ENCODE measurements at regions not wholly inside any gene's neighbourhood (a gene's known extent, or its start where the extent isn't known, plus 50 kb on each side); places are given as distances from the start of the nearest gene placed in this dataset.

GRCh38 chr14:36408388-36408787 is 88.0 kb upstream of the MBIP start:
- no peak for DNase-seq

DNA sequence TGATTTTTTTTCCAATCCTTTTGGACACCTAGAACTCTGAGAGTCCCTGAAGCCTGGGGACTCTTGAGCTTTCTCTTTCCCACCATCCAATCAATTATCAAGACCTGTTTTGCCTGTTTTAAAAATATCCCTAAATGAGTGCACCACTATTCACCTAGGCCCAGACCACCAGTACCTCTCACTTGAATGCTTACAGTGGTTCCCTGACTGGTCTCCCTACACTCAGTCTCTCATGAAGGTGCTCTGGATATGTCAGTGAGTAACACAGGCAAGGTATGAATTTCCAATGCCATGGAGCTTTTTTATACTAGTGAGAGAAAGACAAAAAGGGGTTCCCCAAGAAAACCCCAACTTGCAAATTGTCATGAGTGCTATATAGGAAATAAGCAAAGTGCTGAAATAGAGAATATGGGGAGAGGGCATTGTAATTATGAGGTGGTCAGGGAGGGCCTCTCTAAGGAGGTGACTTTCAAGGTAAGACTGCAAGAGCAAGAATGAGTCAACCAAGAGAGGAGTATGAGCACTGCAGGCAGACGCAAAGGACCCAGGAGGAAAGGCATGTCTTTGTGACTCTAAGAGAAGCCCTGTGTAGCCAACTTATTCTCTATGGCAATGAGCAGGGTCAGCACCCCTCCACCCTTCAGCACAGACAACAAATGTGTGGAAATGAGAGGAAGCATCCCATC is 85.3 kb upstream of the MBIP start:
- DNase-seq, result no peak

GRCh38 chr14:36402867-36403266 is 82.4 kb upstream of the MBIP start:
- no peak for DNase-seq

DNA sequence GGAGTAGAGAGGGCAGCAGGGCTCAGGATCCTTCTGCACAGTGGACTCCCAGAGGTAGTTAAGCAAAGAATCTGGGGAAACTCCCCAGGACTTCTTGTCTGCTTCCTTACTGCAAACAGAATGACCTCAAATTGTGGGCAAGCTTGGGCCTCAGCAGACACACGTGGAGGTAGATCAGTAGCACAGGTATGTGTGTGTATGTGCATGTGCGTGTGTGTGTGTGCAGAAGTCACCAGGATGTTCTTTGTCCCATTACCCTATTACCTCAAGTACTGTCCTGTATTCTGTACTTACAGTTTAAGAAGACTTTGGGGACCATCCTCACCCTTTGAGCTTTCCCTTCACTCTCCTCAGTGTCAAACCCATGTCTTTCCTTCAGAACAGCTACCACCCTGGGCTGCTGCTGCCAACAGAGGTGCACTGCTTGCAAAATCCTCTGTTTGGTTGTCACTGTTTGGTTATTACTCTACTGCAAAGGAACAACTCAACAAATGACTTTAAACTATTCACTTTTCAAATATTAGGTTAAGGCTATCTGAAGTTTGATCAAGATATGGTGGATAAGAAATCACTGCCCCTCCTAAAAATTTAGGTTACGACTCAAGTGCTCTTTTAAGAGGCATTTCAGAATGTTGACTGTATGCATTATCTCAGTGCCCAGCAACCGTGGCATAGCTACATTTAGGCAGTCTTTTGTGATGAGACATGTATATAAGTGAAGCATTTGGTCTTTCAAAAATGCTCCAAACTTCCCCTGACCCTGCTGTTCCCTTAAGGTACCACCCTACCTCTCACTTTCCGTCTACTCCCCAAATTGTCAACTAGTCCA is 78.2 kb upstream of the MBIP start:
- DNase-seq, result no peak

- DNase-seq, result no peak
These were observed 76.9 kb upstream of the MBIP start for GRCh38 chr14:36397357-36397756.

DNA sequence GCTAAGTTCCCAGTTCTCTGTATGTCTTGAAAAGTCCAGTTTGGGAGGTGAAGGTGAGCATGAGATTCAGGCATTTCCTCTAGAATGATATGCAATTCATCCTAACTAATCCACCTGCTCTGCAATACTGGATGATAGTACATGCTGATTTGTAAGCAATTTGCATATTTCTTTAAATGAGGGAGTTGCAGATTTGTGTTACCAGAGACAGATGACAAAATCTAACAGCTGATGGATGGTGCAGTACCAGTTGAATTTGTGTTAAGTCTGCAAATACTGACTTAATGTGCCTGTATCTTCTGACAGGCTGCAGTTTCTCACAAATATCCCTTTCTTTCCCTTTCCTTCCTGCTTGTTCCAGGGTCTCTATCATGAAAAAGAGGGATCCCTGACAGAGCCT is 76.4 kb upstream of the MBIP start:
- no peak for DNase-seq

DNA sequence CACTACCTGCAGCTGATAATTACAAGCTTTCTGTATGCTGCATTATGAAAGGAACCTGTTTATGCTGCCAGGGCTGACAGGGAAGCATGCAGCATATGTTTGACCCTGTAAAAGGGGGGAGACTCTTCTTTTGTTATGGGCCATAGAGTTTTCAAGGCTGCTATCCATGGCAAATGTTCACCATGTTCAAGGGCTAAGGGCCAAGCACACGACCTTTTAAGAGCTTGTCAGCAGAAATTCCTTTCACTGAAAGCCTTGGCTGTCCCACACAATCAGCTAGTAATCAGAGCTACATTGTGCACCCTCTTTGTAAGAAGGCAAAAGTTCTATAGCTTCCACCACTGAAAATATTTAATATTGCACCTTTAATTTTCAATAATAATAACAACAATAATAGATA is 74.2 kb upstream of the MBIP start:
- DNase-seq, result no peak

DNA sequence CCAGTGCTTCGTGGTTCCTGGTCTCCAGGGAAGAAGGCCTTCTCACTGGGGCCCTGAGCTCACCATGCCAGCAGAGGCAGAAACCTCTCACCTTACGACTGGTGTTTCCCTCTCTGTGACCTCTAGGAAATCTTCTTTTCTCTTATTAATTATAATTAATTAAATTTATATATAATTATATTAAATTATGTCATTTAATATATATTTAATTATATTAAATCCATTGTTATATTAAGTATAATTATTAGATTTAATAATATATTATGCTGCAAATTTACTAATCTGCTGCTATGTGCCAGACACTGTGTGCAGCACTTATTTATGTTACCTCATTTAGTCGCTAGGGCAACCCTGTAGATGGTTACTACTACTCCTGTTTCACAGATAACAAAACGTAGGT is 70.3 kb upstream of the MBIP start:
- DNase-seq, result no peak

GRCh38 chr14:36383767-36384431 is 63.5 kb upstream of the MBIP start:
- DNase-seq, result no peak

GRCh38 chr14:36373982-36374673 is 53.7 kb upstream of the MBIP start:
- DNase-seq, result peak; percentile 72

All from right forelimb (tissue), 1 donor.